ENCODE measurements at regions not wholly inside any gene's neighbourhood (a gene's known extent, or its start where the extent isn't known, plus 50 kb on each side); places are given as distances from the start of the nearest gene placed in this dataset.

DNA sequence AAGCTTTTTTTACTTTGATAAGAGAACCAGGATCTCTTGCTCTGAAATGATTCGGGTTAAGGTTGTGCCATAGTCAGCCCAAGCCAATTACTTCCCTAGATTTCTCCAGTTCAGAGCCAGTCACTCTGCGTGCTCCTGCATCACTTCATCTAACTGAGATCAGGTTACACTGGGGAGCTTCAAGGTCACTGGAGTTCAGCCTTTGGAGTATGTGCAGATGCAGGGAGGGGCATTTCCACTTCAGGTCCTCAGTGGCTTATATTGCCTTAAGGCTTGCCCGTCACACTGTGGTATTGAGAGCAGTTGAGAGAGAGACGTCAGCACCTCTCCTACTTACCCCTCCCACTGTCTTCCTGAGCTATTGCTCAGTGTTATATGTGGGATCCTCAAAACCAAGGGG, 317.8 kb downstream of the EPHA4 start:
- H3K4me1 ChIP-seq (ENCODE audit: insufficient read depth): no peaks in the 10 kb centered on the region
- 45% methylated on average over 4 of the region's 4 CpGs for WGBS (ENCODE audit: low lambda C conversion rate, missing lambda C conversion rate)
- no peak for DNase-seq (ENCODE audit: low spot score)
- peaks cover 5% of the 10 kb centered on the region for H3K9me3 ChIP-seq (ENCODE audit: low read depth)
- H3K4me3 ChIP-seq: no peak overlapping the region
- no peaks in the 10 kb centered on the region for H4K20me1 ChIP-seq (ENCODE audit: insufficient read depth, poor library complexity, severe bottlenecking)
- no peak overlapping the region for H2AFZ ChIP-seq
- no peaks in the 10 kb centered on the region for H3K9me2 ChIP-seq (replicated peaks; ENCODE audit: insufficient read depth)
- H3K27ac ChIP-seq: no peak overlapping the region
- no peaks in the 10 kb centered on the region for H3K27me3 ChIP-seq
- no peaks in the 10 kb centered on the region for H3K36me3 ChIP-seq (replicated peaks; ENCODE audit: insufficient read depth, low read depth)
- TF ChIP-seq EZH2phosphoT487 (IDR thresholded peaks at IDR 0.05; ENCODE audit: low read depth, severe bottlenecking, unreplicated experiment) (no peak), EZH2 (IDR thresholded peaks at IDR 0.05; ENCODE audit: borderline replicate concordance) (no peak), CTCF (IDR thresholded peaks at IDR 0.05; ENCODE audit: poor library complexity) (no peak)
- no peaks in the 10 kb centered on the region for H3K79me2 ChIP-seq
- H3K4me2 ChIP-seq: no peak overlapping the region

DNA sequence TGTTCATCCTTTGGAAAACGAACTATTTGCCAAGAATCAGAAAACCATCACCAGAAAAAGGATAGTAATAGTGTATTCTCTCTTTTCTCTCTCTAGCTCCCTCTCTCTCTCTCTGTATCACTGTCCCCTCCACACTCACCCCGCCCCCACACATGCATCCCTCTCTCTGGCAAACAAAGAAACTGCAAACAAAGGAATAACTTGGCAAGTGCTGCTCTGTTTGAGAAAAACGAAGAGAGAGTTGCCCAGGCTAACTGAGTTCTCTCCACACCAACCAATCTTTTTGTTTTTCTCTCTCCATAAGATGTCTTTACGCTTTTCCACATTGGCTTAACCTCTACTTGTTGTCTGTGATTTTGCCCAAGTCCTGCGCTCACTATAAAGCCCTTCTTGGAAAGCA, 316.2 kb downstream of the EPHA4 start:
- peak overlapping the region; percentile 22 for H3K4me2 ChIP-seq
- no peak overlapping the region for H3K4me3 ChIP-seq
- TF ChIP-seq EZH2phosphoT487 (IDR thresholded peaks at IDR 0.05; ENCODE audit: low read depth, severe bottlenecking, unreplicated experiment) (no peak), CTCF (IDR thresholded peaks at IDR 0.05; ENCODE audit: poor library complexity) (no peak), EZH2 (IDR thresholded peaks at IDR 0.05; ENCODE audit: borderline replicate concordance) (no peak)
- H3K79me2 ChIP-seq: no peaks in the 10 kb centered on the region
- peak overlapping the region; percentile 33 for H2AFZ ChIP-seq
- 30% methylated on average over 5 of the region's 5 CpGs for WGBS (ENCODE audit: low lambda C conversion rate, missing lambda C conversion rate)
- peaks cover 5% of the 10 kb centered on the region for H3K9me3 ChIP-seq (ENCODE audit: low read depth)
- no peaks in the 10 kb centered on the region for H3K4me1 ChIP-seq (ENCODE audit: insufficient read depth)
- no peaks in the 10 kb centered on the region for H3K27me3 ChIP-seq
- H3K9me2 ChIP-seq (replicated peaks; ENCODE audit: insufficient read depth): no peaks in the 10 kb centered on the region
- DNase-seq (ENCODE audit: low spot score): no peak
- H3K36me3 ChIP-seq (replicated peaks; ENCODE audit: insufficient read depth, low read depth): no peaks in the 10 kb centered on the region
- no peak overlapping the region for H3K27ac ChIP-seq
- H4K20me1 ChIP-seq (ENCODE audit: insufficient read depth, poor library complexity, severe bottlenecking): no peaks in the 10 kb centered on the region

DNA sequence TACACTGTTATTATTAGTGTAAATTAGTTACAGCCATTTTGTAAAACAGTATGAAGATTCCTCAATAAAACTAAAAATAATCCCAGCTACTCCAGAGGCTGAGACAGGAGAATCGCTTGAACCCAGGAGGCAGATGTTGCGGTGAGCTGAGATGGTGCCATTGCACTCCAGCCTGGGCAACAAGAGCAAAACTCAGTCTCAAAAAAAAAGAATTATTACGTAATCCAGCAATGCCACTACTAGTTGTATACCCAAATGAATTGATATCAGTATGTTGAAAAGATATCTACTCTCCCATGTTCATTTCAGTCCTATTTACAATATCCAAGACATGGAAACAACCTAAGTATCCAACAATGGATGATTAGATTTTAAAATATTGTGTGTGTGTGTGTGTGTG, 313.6 kb downstream of the EPHA4 start:
- Histone ChIP-seq H3K9me3 (ENCODE audit: low read depth) (peaks cover 5% of the 10 kb centered on the region), H3K27me3 (no peaks in the 10 kb centered on the region), H4K20me1 (ENCODE audit: insufficient read depth, poor library complexity, severe bottlenecking) (no peaks in the 10 kb centered on the region), H3K9me2 (replicated peaks; ENCODE audit: insufficient read depth) (no peaks in the 10 kb centered on the region), H2AFZ (no peak overlapping the region), H3K79me2 (no peaks in the 10 kb centered on the region), H3K27ac (no peak overlapping the region), H3K4me3 (no peak overlapping the region), H3K4me1 (ENCODE audit: insufficient read depth) (no peaks in the 10 kb centered on the region), H3K4me2 (no peak overlapping the region), H3K36me3 (replicated peaks; ENCODE audit: insufficient read depth, low read depth) (no peaks in the 10 kb centered on the region)
- no peak for TF ChIP-seq CTCF (IDR thresholded peaks at IDR 0.05; ENCODE audit: poor library complexity)
- TF ChIP-seq EZH2phosphoT487 (IDR thresholded peaks at IDR 0.05; ENCODE audit: low read depth, severe bottlenecking, unreplicated experiment): no peak
- TF ChIP-seq EZH2 (IDR thresholded peaks at IDR 0.05; ENCODE audit: borderline replicate concordance): no peak
- 100% methylated on average over 3 of the region's 3 CpGs for WGBS (ENCODE audit: low lambda C conversion rate, missing lambda C conversion rate)
- no peak for DNase-seq (ENCODE audit: low spot score)

DNA sequence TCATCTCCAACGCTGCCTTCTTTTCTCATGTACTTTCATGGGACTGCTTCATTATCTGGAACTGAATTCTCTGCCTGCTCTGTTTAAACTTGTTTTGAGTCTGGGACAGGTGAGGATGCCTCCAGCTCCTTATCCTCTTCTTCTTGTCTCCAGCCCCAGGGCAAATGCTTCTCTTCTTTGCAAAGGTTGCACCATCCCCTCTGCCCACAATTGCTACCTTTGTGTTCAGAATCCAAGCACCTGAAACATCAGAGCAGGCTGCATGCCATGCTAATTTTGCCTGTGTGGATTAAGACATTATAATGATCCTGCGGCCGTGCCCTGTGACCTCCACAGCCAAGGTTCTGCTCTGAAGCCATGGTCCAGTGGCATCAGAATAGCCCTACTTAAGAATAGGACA, 309.5 kb downstream of the EPHA4 start:
- no peak overlapping the region for H3K27ac ChIP-seq
- H3K4me2 ChIP-seq: no peak overlapping the region
- H3K79me2 ChIP-seq: no peaks in the 10 kb centered on the region
- no peaks in the 10 kb centered on the region for H3K9me2 ChIP-seq (replicated peaks; ENCODE audit: insufficient read depth)
- H3K27me3 ChIP-seq: peaks cover 4% of the 10 kb centered on the region
- no peaks in the 10 kb centered on the region for H3K4me1 ChIP-seq (ENCODE audit: insufficient read depth)
- no peaks in the 10 kb centered on the region for H3K36me3 ChIP-seq (replicated peaks; ENCODE audit: insufficient read depth, low read depth)
- DNase-seq (ENCODE audit: low spot score): no peak
- WGBS (ENCODE audit: low lambda C conversion rate, missing lambda C conversion rate): 89% methylated on average over 3 of the region's 3 CpGs
- H3K4me3 ChIP-seq: no peak overlapping the region
- no peaks in the 10 kb centered on the region for H4K20me1 ChIP-seq (ENCODE audit: insufficient read depth, poor library complexity, severe bottlenecking)
- no peak overlapping the region for H2AFZ ChIP-seq
- H3K9me3 ChIP-seq (ENCODE audit: low read depth): no peaks in the 10 kb centered on the region
- TF ChIP-seq EZH2 (IDR thresholded peaks at IDR 0.05; ENCODE audit: borderline replicate concordance) (no peak), CTCF (IDR thresholded peaks at IDR 0.05; ENCODE audit: poor library complexity) (no peak), EZH2phosphoT487 (IDR thresholded peaks at IDR 0.05; ENCODE audit: low read depth, severe bottlenecking, unreplicated experiment) (no peak)

Measured in hepatocyte (in vitro differentiated cells).